ENCODE measurements at regions not wholly inside any gene's neighbourhood (a gene's known extent, or its start where the extent isn't known, plus 50 kb on each side); places are given as distances from the start of the nearest gene placed in this dataset.

- Histone ChIP-seq H3K4me1 (ENCODE audit: control insufficient read depth in 1 of 2, extremely low read depth in 1 of 2, insufficient read depth in 2 of 2, low read length in 2 of 2) (peaks cover 0 to 7% of the 10 kb centered on the region in 2 experiments), H3K9me3 (no peaks in the 10 kb centered on the region), H3K36me3 (ENCODE audit: control insufficient read depth in 2 of 2, extremely low read depth in 1 of 2, insufficient read depth in 1 of 2, low read length in 1 of 2) (no peaks in the 10 kb centered on the region), H3K27ac (ENCODE audit: low read length) (no peak overlapping the region), H3K27me3 (replicated peaks in 1 of 2; ENCODE audit: control insufficient read depth in 2 of 2, extremely low read depth in 1 of 2, insufficient read depth in 2 of 2, low read length in 1 of 2) (peaks cover 0 to 58% of the 10 kb centered on the region in 2 experiments), H3K4me3 (ENCODE audit: control insufficient read depth in 1 of 2, extremely low read depth in 1 of 2, low read length in 1 of 2) (no peak overlapping the region)
- 25% methylated on average over 1 of the region's 1 CpG for WGBS (ENCODE audit: insufficient coverage)
- peaks cover 5 to 10% (median 10%) of the 10 kb centered on the region in 3 donors for H3K9me3 Mint-ChIP-seq
- no peak overlapping the region for H3K4me3 Mint-ChIP-seq
- ATAC-seq (replicated peaks in 1 of 4) (no peak), DNase-seq (no peak)
- peaks cover 26 to 36% of the 10 kb centered on the region in 2 donors for H3K27me3 Mint-ChIP-seq
- no peak overlapping the region for H3K27ac Mint-ChIP-seq
- ChIA-PET CTCF (interaction anchor here in 1 of 2 donors (1.0 kb wide), 1 partner anchor 11 kb away, joined by 3 read pairs; no protein-coding TSS in a partner anchor), POLR2A (interaction anchor here in 1 of 2 donors (0.6 kb wide), 1 partner anchor 9 kb away, joined by 6 read pairs; no protein-coding TSS in a partner anchor)
- H3K4me1 Mint-ChIP-seq = peaks cover 4 to 6% (median 5%) of the 10 kb centered on the region in 3 donors
- H3K36me3 Mint-ChIP-seq = no peaks in the 10 kb centered on the region
Measured at GRCh38 chr10:75291805-75292204, 56.0 kb upstream of the COMTD1 start.

- WGBS (ENCODE audit: insufficient coverage) = 65% methylated on average over 4 of the region's 6 CpGs
- POLR2A ChIA-PET = no interaction called here
- no peaks in the 10 kb centered on the region for H3K4me1 Mint-ChIP-seq
Measured at GRCh38 chr10:75288140-75288711, 52.5 kb upstream of the COMTD1 start.

GRCh38 chr10:75287697-75288096 lies 51.9 kb upstream of the COMTD1 start:
- DNase-seq = no peak
- ATAC-seq (replicated peaks in 1 of 4) = no peak
- H3K4me1 ChIP-seq (ENCODE audit: control insufficient read depth in 1 of 2, extremely low read depth in 1 of 2, insufficient read depth in 2 of 2, low read length in 2 of 2) = no peaks in the 10 kb centered on the region
- peaks cover 0 to 46% of the 10 kb centered on the region in 2 experiments for H3K27me3 ChIP-seq (replicated peaks in 1 of 2; ENCODE audit: control insufficient read depth in 2 of 2, extremely low read depth in 1 of 2, insufficient read depth in 2 of 2, low read length in 1 of 2)
- H3K9me3 Mint-ChIP-seq = peaks cover 5 to 10% (median 10%) of the 10 kb centered on the region in 3 donors
- ChIA-PET POLR2A (no interaction called here), CTCF (no interaction called here)
- no peak overlapping the region for H3K27ac ChIP-seq (ENCODE audit: low read length)
- H3K4me3 ChIP-seq (ENCODE audit: control insufficient read depth in 1 of 2, extremely low read depth in 1 of 2, low read length in 1 of 2) = no peak overlapping the region
- H3K4me1 Mint-ChIP-seq = no peaks in the 10 kb centered on the region
- H3K27ac Mint-ChIP-seq = no peak overlapping the region
- no peaks in the 10 kb centered on the region for H3K36me3 Mint-ChIP-seq
- WGBS (ENCODE audit: insufficient coverage) = no CpG with 5 or more reads among the region's 4 CpGs
- peaks cover 29 to 41% of the 10 kb centered on the region in 2 donors for H3K27me3 Mint-ChIP-seq
- no peaks in the 10 kb centered on the region for H3K36me3 ChIP-seq (ENCODE audit: control insufficient read depth in 2 of 2, extremely low read depth in 1 of 2, insufficient read depth in 1 of 2, low read length in 1 of 2)
- H3K9me3 ChIP-seq = no peaks in the 10 kb centered on the region
- no peak overlapping the region for H3K4me3 Mint-ChIP-seq

More at GRCh38 chr10:75288140-75288711, 52.5 kb upstream of the COMTD1 start:
- H3K9me3 Mint-ChIP-seq = peaks cover 5 to 10% (median 10%) of the 10 kb centered on the region in 3 donors
- H3K4me1 ChIP-seq (ENCODE audit: control insufficient read depth in 1 of 2, extremely low read depth in 1 of 2, insufficient read depth in 2 of 2, low read length in 2 of 2) = no peaks in the 10 kb centered on the region
- no peak for ATAC-seq (replicated peaks in 1 of 4)
- no peak overlapping the region for H3K4me3 ChIP-seq (ENCODE audit: control insufficient read depth in 1 of 2, extremely low read depth in 1 of 2, low read length in 1 of 2)
- H3K36me3 ChIP-seq (ENCODE audit: control insufficient read depth in 2 of 2, extremely low read depth in 1 of 2, insufficient read depth in 1 of 2, low read length in 1 of 2) = no peaks in the 10 kb centered on the region
- H3K27ac Mint-ChIP-seq = no peak overlapping the region
- DNase-seq = no peak
- peaks cover 29 to 42% of the 10 kb centered on the region in 2 donors for H3K27me3 Mint-ChIP-seq
- H3K4me3 Mint-ChIP-seq = no peak overlapping the region
- no peak overlapping the region for H3K27ac ChIP-seq (ENCODE audit: low read length)
- H3K9me3 ChIP-seq = no peaks in the 10 kb centered on the region
- CTCF ChIA-PET = no interaction called here
- H3K36me3 Mint-ChIP-seq = no peaks in the 10 kb centered on the region
- peaks cover 0 to 52% of the 10 kb centered on the region in 2 experiments for H3K27me3 ChIP-seq (replicated peaks in 1 of 2; ENCODE audit: control insufficient read depth in 2 of 2, extremely low read depth in 1 of 2, insufficient read depth in 2 of 2, low read length in 1 of 2)

- Mint-ChIP-seq H3K27ac (no peak overlapping the region), H3K36me3 (no peaks in the 10 kb centered on the region), H3K27me3 (peaks cover 31 to 41% of the 10 kb centered on the region in 2 donors), H3K4me3 (no peak overlapping the region), H3K9me3 (peaks cover 5 to 10% (median 10%) of the 10 kb centered on the region in 3 donors), H3K4me1 (no peaks in the 10 kb centered on the region)
- H3K9me3 ChIP-seq = no peaks in the 10 kb centered on the region
- no peak overlapping the region for H3K4me3 ChIP-seq (ENCODE audit: control insufficient read depth in 1 of 2, extremely low read depth in 1 of 2, low read length in 1 of 2)
- POLR2A ChIA-PET = no interaction called here
- H3K27me3 ChIP-seq (replicated peaks in 1 of 2; ENCODE audit: control insufficient read depth in 2 of 2, extremely low read depth in 1 of 2, insufficient read depth in 2 of 2, low read length in 1 of 2) = peaks cover 0 to 45% of the 10 kb centered on the region in 2 experiments
- CTCF ChIA-PET = no interaction called here
- no peaks in the 10 kb centered on the region for H3K4me1 ChIP-seq (ENCODE audit: control insufficient read depth in 1 of 2, extremely low read depth in 1 of 2, insufficient read depth in 2 of 2, low read length in 2 of 2)
- no peaks in the 10 kb centered on the region for H3K36me3 ChIP-seq (ENCODE audit: control insufficient read depth in 2 of 2, extremely low read depth in 1 of 2, insufficient read depth in 1 of 2, low read length in 1 of 2)
- ATAC-seq (replicated peaks in 1 of 4) (no peak), DNase-seq (no peak)
- H3K27ac ChIP-seq (ENCODE audit: low read length) = no peak overlapping the region
- WGBS (ENCODE audit: insufficient coverage) = 29% methylated on average over 1 of the region's 2 CpGs
Measured at GRCh38 chr10:75286901-75287300, 51.1 kb upstream of the COMTD1 start.

All from T-cell (primary cell).